ENCODE measurements at regions not wholly inside any gene's neighbourhood (a gene's known extent, or its start where the extent isn't known, plus 50 kb on each side); places are given as distances from the start of the nearest gene placed in this dataset.
"Not testable (repeated sequence)": the region's sequence is repeated elsewhere in the genome, so short reads cannot be mapped to it uniquely, and the experiment has no call there.

DNA sequence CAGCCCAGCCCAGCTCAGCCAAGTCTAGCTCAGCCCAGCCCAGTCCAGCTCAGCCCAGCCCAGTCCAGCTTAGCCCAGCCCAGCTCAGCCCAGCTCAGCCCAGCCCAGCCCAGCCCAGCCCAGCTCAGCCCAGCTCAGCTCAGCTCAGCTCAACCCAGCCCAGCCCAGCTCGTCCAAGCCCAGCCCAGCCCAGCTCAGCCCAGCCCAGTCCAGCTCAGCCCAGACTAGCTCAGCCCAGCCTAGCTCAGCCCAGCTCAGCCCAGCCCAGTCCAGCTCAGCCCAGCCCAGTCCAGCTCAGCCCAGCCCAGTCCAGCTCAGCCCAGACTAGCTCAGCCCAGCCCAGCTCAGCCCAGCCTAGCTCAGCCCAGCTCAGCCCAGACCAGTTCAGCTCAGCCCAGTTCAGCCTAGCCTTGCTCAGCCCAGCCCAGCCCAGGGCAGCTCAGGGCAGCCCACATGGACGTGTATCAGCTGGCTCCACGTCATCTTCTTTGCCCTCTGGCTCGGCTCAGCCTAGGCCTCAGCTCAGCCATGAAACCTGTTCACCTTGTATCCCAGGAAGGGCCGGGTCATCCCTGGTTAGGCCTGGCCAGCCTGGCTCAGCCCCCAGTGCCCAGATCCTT, 185.6 kb downstream of the TMEM121 start:
- TF ChIP-seq, protein P1, sequence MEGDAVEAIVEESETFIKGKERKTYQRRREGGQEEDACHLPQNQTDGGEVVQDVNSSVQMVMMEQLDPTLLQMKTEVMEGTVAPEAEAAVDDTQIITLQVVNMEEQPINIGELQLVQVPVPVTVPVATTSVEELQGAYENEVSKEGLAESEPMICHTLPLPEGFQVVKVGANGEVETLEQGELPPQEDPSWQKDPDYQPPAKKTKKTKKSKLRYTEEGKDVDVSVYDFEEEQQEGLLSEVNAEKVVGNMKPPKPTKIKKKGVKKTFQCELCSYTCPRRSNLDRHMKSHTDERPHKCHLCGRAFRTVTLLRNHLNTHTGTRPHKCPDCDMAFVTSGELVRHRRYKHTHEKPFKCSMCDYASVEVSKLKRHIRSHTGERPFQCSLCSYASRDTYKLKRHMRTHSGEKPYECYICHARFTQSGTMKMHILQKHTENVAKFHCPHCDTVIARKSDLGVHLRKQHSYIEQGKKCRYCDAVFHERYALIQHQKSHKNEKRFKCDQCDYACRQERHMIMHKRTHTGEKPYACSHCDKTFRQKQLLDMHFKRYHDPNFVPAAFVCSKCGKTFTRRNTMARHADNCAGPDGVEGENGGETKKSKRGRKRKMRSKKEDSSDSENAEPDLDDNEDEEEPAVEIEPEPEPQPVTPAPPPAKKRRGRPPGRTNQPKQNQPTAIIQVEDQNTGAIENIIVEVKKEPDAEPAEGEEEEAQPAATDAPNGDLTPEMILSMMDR (IDR thresholded peaks at IDR 0.05), result no peak
- intact Hi-C loops (cut with DNase I, micrococcal nuclease), result no loop called here
- H3K9me3 ChIP-seq, result no peaks in the 10 kb centered on the region

DNA sequence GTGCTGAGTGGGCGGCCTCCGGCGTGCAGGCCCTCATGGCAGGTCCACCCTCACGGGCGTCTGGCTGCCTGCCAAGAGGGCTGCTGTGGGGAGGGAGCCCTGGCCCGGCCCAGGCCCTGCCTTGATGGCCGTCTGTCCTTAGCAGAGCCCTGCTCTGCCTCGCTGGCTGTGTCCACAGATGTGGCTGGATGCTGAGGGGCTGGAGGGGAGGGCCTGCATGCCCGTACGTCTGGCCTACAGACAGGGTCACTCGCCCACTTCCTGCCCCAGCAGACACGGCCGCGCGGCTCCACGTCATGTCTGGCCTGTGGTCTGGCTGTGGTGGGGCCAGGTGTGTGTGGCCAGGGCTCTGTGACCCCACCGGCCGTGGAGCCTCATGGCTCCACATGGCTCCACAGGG, 186.3 kb downstream of the TMEM121 start:
- H3K36me3 ChIP-seq (ENCODE audit: low read depth); H3K4me1 ChIP-seq (ENCODE audit: low read depth); DNase-seq; H3K9me3 ChIP-seq; H3K4me3 ChIP-seq; intact Hi-C loops (cut with DNase I, micrococcal nuclease); ATAC-seq: not testable (repeated sequence)

More for the DNA sequence above, 185.6 kb downstream of the TMEM121 start:
- no peak for DNase-seq
- H3K4me3 ChIP-seq, result no peak overlapping the region
- no peaks in the 10 kb centered on the region for H3K4me1 ChIP-seq (ENCODE audit: low read depth)
- no peaks in the 10 kb centered on the region for H3K36me3 ChIP-seq (ENCODE audit: low read depth)
- no peak for ATAC-seq

DNA sequence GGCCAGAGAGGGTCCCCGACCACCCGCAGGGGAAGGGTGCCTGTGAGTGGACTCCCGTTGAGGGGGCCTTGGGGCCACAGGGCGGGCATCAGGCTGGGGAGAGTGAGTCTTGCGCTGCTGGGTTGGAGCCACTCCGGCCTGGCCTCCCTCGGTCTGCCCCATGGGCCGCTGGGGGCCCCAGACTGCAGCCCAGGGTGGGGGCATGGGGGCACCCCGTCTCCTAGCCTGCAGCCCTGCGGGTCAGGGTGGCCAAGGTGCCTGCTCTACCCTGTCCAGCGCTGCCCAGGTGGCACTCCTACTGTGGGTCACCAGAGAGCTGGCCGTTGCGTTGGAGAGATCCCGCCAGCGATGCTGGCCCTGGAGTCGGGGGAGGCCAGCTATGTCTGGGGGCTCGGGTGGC, 186.8 kb downstream of the TMEM121 start:
- DNase-seq; H3K4me3 ChIP-seq; H3K9me3 ChIP-seq; ATAC-seq; intact Hi-C loops (cut with DNase I, micrococcal nuclease); H3K4me1 ChIP-seq (ENCODE audit: low read depth); H3K36me3 ChIP-seq (ENCODE audit: low read depth): not testable (repeated sequence)

DNA sequence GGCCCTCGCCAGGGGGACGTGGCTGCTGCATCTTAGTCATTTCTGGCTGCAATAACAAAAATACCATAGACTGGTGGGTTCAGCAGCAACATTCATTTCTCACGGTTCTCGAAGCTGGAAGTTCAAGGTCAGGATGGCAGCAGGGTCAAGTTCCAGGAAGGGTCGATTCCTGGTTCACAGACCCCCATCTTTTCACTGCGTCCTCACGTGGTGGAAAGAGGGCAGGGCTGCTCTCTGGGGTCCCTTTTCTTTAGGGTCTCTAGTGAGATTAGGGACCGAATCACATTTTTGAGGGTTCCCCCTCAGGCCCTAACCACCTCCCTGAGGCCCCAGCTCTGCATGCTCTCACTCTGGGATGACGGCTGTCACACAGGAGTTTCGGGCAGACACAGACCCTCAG, 187.5 kb downstream of the TMEM121 start:
- H3K4me3 ChIP-seq; intact Hi-C loops (cut with DNase I, micrococcal nuclease); H3K9me3 ChIP-seq; DNase-seq; H3K4me1 ChIP-seq (ENCODE audit: low read depth); H3K36me3 ChIP-seq (ENCODE audit: low read depth); ATAC-seq: not testable (repeated sequence)

DNA sequence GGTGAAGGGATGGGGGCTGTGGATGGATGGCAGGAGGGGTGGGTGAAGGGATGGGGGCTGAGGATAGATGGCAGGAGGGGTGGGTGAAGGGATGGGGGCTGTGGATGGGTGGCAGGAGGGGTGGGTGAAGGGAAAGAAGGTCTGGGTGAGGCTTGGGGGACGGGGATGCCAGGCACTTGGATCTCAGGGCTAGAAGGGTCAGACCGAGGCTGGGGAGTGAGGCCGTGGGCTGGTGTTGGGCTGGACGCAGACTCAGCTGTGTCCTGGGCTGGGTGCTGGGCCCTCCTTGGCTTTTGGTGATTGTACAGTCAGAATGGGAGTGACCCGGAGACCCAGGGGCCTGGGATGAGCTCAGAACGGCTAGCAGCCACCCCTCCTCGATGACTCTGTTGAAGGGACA, 192.4 kb downstream of the TMEM121 start:
- not testable (repeated sequence) for H3K4me3 ChIP-seq, ATAC-seq

DNA sequence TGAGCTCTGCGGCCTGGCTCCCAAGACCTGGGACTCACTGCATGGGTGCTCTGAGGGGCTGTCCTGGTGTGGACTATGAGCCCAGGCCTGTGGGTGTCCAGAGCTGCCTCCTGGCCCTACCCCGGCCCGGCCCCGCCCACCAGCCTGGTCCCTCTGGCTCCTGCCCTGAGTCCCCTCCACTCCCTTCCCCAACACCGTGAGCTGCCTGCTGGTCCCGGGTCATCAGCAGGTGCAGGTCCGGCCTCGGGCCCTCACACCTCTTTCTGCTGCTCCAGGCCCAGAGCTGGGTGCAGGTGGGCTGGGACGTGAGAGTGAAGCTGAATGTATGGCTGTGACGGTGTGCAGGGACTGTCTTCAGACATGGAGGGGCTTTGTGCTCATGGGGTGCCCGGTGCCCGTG, 193.7 kb downstream of the TMEM121 start:
- ATAC-seq, result not testable (repeated sequence)

More for the DNA sequence above, 192.4 kb downstream of the TMEM121 start:
- H3K4me1 ChIP-seq (ENCODE audit: low read depth); intact Hi-C loops (cut with DNase I, micrococcal nuclease); H3K9me3 ChIP-seq; H3K36me3 ChIP-seq (ENCODE audit: low read depth); DNase-seq: not testable (repeated sequence)

DNA sequence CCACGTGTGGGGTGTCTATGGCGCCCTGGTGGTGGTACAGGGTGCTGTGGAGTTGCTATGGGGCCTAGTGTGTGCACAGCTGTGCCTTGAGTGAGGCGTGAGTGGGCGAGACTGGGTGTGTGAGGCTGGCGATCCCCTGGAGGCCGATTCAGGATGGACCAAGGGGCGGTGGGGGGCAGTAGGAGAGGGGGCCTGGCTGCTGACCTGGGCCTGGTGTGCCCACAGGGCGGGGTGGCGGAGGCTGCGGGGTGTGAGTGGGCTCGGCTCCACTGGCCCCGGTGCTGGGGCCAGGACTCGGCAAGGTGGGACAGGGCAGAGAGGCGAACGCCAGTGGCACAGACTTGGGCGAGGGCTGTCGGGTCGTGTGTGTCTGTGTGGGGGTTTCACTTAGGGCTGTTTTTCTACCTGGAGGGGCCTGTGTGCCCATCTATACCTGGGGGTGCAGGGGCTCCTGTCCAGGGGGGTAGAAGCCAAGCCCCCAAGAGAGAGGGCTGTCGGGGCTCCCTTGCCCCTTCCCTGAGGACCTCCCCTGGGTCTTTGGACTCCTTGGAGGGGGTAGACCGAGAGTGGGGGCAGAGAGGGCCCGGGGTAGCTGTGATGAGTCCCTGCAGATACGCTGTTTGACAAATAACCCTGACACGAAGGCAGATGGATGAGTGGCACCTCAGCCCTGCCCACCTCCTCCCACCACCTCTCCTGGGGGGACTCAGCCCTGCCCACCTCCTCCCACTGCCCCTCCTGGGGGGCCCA, 194.6 kb downstream of the TMEM121 start:
- intact Hi-C loops (cut with DNase I, micrococcal nuclease); H3K36me3 ChIP-seq (ENCODE audit: low read depth); H3K4me3 ChIP-seq; DNase-seq; H3K4me1 ChIP-seq (ENCODE audit: low read depth); H3K9me3 ChIP-seq; ATAC-seq: not testable (repeated sequence)

More for the DNA sequence above, 193.7 kb downstream of the TMEM121 start:
- intact Hi-C loops (cut with DNase I, micrococcal nuclease); H3K4me3 ChIP-seq; H3K36me3 ChIP-seq (ENCODE audit: low read depth); H3K9me3 ChIP-seq; H3K4me1 ChIP-seq (ENCODE audit: low read depth): not testable (repeated sequence)
- DNase-seq, result peak in 1 of 3 donors; percentile 18

DNA sequence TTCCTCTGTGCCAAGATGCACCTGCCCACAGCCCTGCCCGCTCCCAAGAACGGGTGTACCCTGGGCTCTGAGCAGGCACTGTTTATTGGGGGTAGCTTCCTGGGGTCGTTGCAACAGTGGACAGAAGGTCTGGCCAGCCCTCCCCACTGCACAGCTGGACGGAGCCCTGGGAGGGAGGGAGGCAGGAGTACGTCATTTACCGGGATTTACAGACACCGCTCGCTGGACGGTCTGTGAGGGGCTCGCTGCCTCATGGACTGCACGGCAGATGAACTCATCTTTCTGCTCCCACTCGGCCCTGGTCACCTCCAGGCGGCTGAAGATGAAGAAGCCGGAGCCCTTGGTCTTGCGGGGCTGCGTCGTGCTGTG, 195.2 kb downstream of the TMEM121 start:
- H3K9me3 ChIP-seq; intact Hi-C loops (cut with DNase I, micrococcal nuclease); H3K36me3 ChIP-seq (ENCODE audit: low read depth); H3K4me1 ChIP-seq (ENCODE audit: low read depth); H3K4me3 ChIP-seq; ATAC-seq: not testable (repeated sequence)
- DNase-seq, result peak in 1 of 3 donors; percentile 37

DNA sequence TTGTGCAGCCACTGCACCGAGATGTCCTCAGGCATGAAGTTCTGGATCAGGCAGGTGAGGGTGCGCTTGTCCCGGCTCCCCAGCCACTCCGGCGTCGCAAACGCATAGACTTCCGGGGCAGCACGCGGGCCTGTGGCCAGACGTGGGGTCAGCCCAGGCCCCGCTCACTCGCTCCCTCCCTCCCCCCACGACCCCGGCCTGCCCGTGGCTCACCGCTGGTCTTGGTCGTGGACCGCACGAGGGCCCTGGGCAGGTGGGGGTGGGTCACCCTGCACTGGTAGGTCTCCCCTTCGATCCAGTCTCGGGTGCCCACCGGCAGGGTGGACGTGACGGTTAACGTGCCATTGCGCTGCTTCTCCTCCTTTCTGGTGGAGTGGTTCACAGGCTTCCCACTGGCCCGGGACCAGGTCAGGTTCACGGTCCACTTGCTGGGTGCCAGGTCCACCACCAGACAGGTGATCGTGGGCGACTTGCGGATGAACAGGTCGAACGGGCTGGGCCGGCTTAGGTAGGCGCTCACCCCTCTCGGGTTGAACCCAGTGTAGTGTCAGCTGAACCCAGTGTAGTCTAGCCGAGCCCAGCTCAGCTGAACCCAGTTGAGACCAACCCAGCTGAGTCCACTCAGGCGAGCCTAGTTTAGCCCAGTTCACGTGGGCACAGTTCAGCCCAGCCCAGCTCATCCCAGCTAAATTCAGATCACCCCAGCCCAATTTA, 195.8 kb downstream of the TMEM121 start:
- H3K9me3 ChIP-seq; ATAC-seq; intact Hi-C loops (cut with DNase I, micrococcal nuclease); H3K4me1 ChIP-seq (ENCODE audit: low read depth); H3K4me3 ChIP-seq; H3K36me3 ChIP-seq (ENCODE audit: low read depth): not testable (repeated sequence)
- DNase-seq, result peak in 1 of 3 donors; percentile 33

DNA sequence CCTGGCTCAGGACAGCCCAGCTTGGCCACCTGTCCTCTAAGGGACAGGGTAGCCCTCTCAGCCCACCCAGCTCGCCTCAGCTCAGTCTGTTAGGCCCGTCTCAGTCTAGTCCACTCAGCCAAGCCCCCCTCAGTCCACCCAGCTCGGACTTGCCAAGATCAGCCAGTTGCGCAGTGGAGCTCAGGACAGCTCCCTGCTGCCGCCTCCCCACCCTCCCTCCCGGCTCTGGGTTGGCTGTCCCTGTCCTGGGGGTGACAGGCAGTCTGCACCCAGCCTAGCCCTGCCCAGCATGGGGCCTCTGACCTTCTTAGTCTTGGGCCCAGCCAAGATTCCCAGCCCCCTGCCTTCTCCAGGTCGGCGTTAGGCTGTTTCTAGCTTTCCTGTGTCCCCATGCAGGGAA, 196.9 kb downstream of the TMEM121 start:
- peak in 1 of 3 donors; percentile 18 for DNase-seq
- H3K36me3 ChIP-seq (ENCODE audit: low read depth); intact Hi-C loops (cut with DNase I, micrococcal nuclease); H3K9me3 ChIP-seq; H3K4me1 ChIP-seq (ENCODE audit: low read depth); ATAC-seq; H3K4me3 ChIP-seq: not testable (repeated sequence)

DNA sequence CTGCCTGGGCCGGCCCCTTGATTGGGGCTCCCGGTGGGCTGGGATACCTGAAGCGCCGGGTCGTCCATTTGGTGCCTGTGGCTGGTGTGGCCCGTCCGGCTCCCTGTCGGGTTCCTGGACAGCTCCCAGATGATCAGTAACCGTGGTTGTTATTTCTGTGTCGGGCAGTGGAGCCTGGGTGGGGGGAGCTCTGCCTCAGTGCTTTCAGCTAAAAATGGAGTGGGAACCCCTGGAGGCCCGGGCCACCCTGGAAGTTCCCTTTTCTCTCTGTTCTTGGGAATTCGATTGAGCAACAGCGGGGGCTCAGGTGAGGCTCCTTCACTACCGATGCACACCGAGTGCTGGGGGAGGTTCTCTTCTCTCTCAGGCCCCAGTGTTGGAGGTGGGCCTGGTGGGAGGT, 197.4 kb downstream of the TMEM121 start:
- ATAC-seq; H3K9me3 ChIP-seq; H3K36me3 ChIP-seq (ENCODE audit: low read depth); intact Hi-C loops (cut with DNase I, micrococcal nuclease); H3K4me3 ChIP-seq; H3K4me1 ChIP-seq (ENCODE audit: low read depth): not testable (repeated sequence)
- DNase-seq, result peak in 1 of 3 donors; percentile 10

DNA sequence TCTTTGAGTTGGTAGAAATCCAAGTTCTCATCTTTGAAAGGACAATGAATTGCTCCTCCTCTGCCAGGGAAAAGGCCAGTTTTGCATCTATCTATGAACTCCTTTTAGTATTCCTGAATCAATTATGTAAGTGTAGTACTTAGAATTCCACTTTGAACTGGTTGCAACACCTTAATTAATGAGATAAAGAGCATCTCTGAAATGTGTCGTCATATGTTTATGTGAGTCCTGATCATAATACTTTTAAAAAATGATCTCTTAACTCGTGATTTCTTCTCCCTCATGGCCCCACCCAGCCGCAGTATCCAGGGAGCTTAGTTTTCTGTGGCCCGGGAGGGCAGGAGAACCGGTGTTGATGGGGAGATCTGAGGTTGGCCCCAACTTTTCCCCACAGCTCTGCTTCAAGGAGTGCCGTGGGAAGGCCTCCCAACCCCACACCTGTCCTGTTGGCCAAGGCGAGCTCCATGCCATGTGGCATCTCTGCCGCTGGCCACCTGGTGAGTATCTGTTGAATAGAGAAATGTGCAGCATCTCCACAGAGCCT, 203.5 kb downstream of the TMEM121 start:
- ATAC-seq; DNase-seq; H3K9me3 ChIP-seq; intact Hi-C loops (cut with DNase I, micrococcal nuclease); H3K4me1 ChIP-seq (ENCODE audit: low read depth); H3K4me3 ChIP-seq; H3K36me3 ChIP-seq (ENCODE audit: low read depth): not testable (repeated sequence)

DNA sequence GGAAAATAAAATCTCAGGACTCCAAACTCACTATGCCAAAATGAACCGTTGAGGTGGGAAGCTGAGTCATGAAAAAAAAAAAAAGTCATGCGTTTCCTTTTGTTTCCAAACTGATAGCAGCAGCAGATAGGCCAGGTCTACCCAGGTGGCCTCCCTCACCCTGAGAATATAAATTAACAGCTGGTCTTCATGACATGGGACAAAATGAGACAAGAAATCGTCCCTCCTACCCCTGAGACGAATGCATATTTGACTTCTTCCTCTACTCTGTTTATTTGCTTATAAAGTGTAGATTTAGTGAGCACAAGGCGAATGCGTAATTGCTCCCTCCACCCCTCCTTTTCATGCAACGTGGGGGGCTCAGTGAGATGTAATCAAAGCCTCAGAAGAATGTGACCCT, 204.3 kb downstream of the TMEM121 start:
- intact Hi-C loops (cut with DNase I, micrococcal nuclease); H3K4me3 ChIP-seq; H3K4me1 ChIP-seq (ENCODE audit: low read depth); ATAC-seq; H3K9me3 ChIP-seq; H3K36me3 ChIP-seq (ENCODE audit: low read depth); DNase-seq: not testable (repeated sequence)

Data from mucosa of descending colon (tissue), 3 donors.